Transverse colon (tissue), 4 donors: ENCODE measurements at regions not wholly inside any gene's neighbourhood (a gene's known extent, or its start where the extent isn't known, plus 50 kb on each side); places are given as distances from the start of the nearest gene placed in this dataset.
"Not testable (repeated sequence)": the region's sequence is repeated elsewhere in the genome, so short reads cannot be mapped to it uniquely, and the experiment has no call there.

Experiments
- DNase-seq: peaks from one replicate; pipeline ENCODE4 v3.0.0-alpha.2; 2019
- H3K27ac ChIP-seq, 4 donors: fragments of 200-600 bp; sonication (generic); 2 replicates each; pipeline ENCODE4 v1.5.1; 2016 to 2018; ENCODE audit warnings: inconsistent platforms in 4 of 4
- H3K27me3 ChIP-seq: fragments of 200-600 bp; sonication (generic); 2 replicates; pipeline ENCODE4 v1.5.1; 2017; ENCODE audit warnings: inconsistent platforms
- H3K36me3 ChIP-seq, 4 donors: fragments of 200-600 bp; sonication (generic); 2 replicates each; pipeline ENCODE4 v1.5.1; 2017 to 2019; ENCODE audit warnings: inconsistent platforms in 4 of 4
- H3K4me1 ChIP-seq, 4 donors: fragments of 200-600 bp; sonication (generic); 2 replicates each; pipeline ENCODE4 v1.5.1; 2017 to 2020; ENCODE audit warnings: inconsistent platforms in 4 of 4
- H3K4me3 ChIP-seq, 4 donors: fragments of 200-600 bp; sonication (generic); 1 replicate in 1 of 4; 2 replicates in 3 of 4; pipeline versions ENCODE4 v1.5.1 to v1.6.1; 2017 to 2019; ENCODE audit warnings: inconsistent platforms in 4 of 4
- H3K9me3 ChIP-seq, 2 donors: fragments of 200-600 bp; sonication (generic); 2 replicates each; pipeline ENCODE4 v1.5.1; 2017 to 2019; ENCODE audit warnings: inconsistent platforms in 2 of 2
- EP300 ChIP-seq: sonication (generic); formaldehyde crosslinking; IDR thresholded peaks from one replicate; pipeline ENCODE4 v1.6.1; 2017; ENCODE audit warnings: antibody characterized with exemption, low read depth
- POLR2A ChIP-seq: fragments of 450-650 bp; IDR thresholded peaks from one replicate; pipeline ENCODE4 v1.6.1; 2016; ENCODE audit warnings: antibody characterized with exemption, mild to moderate bottlenecking, moderate library complexity
- POLR2AphosphoS5 ChIP-seq, 3 donors: sonication (generic); formaldehyde crosslinking; IDR thresholded peaks; one replicate each; pipeline ENCODE4 v1.6.1; 2016; ENCODE audit warnings: antibody characterized with exemption in 3 of 3
- WGBS, 2 donors: methylation state at CpG; one replicate each; pipeline ENCODE4 v1.1.5; 2018; ENCODE audit warnings: low coverage in 1 of 2; 5-methylcytosine and 5-hydroxymethylcytosine counted together
- in situ Hi-C, 4 donors: fragments of 200-750 bp; cut with MboI; loops; one replicate each; pipeline versions ENCODE4 v1.15.0 to v1.15.1; 2017; ENCODE audit warnings: low sequenced_read_pairs in 3 of 4, low pct_ligation_motif_present in 1 of 4, low pct_unique_long_range_greater_than_20kb in 1 of 4
- intact Hi-C: fragments of 100-400 bp; cut with DNase I; formaldehyde crosslinking; loops from one replicate; pipeline ENCODE4 v1.15.1; 2023; ENCODE audit warnings: low total_unique reads
- TF ChIP-seq, protein P1 (sequence below), 5 experiments: fragments of 200-600 bp in 3 of 5; fragments of 450-650 bp in 2 of 5; sonication (generic) in 3 of 5; IDR thresholded peaks; 1 replicate in 2 of 5; 2 replicates in 3 of 5; pipeline ENCODE4 v1.5.1; 2016 to 2017; ENCODE audit warnings: antibody characterized with exemption in 5 of 5, inconsistent platforms in 3 of 5, mild to moderate bottlenecking in 2 of 5, moderate library complexity in 1 of 5

DNA sequence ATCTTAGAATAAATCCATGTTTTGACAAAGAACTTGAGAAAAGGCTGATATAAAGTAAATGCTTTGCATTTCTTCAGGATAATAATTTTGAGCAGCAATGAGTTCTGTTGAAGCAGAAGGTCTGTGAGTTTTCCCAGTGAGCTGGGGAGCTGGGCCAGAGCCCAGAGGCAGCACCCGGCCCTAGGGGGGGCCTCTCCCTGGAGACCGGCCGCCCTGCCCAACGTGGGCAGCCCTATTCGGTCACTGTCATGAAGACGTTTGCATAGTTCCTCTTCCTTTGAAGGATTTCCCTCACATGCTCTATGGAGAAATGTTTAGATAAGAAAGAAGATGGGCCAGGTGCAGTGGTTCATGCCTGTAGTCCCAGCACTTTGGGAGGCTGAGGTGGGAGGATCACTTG lies 404.8 kb downstream of the THBS2 start:
- intact Hi-C loops (no loop called here), in situ Hi-C loops (no loop called here)
- WGBS, 2 donors = 57% methylated on average over 6 of the region's 6 CpGs; no CpG with 5 or more reads in 1 of the 2 donors

DNA sequence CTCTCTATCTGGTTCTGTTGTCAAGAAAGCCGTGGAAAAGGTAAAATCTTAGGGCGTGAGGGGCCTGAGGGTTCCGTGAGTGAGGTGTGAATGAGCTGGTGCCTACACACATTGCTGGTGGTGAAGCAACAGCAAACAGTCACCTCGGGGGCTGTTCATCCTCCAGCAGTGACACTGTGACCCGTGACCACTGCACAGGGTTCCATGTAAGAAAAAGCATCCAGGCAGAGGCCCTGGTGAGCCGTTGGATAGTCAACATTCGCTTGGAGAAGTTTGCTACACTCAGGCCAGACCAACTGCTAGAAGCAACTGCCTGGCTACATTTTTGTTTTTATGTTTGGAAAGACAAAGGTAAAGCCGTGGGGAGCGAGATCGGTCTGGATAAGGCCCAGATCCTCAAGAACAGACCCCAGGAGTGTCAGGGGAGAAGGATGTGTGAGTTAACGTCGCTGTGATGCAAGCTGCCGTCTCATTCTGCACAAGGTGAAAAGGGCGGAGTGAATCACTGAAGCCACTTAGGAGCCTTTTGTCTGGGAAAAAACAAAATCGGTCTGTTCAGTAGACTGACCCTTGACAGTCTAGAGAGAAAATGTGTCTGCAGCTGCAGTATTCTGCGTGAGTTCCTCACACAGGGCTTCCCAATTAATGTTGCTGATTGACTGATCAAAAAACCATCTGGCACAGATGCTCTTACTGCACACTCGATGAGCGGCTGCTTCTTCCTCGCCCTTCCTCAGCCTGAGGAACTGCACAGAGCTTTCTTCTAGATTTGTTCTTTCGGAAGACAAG lies 404.0 kb downstream of the SMOC2 start:
- intact Hi-C loops (no loop called here), in situ Hi-C loops (no loop called here)
- Histone ChIP-seq H3K4me1 (no peaks in the 10 kb centered on the region), H3K9me3 (no peaks in the 10 kb centered on the region), H3K27me3 (no peaks in the 10 kb centered on the region), H3K36me3 (no peaks in the 10 kb centered on the region), H3K27ac (no peak overlapping the region), H3K4me3 (no peak overlapping the region)
- WGBS, 2 donors = 81 to 90% methylated on average over 8 to 20 of the region's 20 CpGs
- no peak for DNase-seq
- TF ChIP-seq POLR2AphosphoS5 (IDR thresholded peaks at IDR 0.05) = no peak
- TF ChIP-seq POLR2A = no peak
- TF ChIP-seq, protein P1, sequence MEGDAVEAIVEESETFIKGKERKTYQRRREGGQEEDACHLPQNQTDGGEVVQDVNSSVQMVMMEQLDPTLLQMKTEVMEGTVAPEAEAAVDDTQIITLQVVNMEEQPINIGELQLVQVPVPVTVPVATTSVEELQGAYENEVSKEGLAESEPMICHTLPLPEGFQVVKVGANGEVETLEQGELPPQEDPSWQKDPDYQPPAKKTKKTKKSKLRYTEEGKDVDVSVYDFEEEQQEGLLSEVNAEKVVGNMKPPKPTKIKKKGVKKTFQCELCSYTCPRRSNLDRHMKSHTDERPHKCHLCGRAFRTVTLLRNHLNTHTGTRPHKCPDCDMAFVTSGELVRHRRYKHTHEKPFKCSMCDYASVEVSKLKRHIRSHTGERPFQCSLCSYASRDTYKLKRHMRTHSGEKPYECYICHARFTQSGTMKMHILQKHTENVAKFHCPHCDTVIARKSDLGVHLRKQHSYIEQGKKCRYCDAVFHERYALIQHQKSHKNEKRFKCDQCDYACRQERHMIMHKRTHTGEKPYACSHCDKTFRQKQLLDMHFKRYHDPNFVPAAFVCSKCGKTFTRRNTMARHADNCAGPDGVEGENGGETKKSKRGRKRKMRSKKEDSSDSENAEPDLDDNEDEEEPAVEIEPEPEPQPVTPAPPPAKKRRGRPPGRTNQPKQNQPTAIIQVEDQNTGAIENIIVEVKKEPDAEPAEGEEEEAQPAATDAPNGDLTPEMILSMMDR (IDR thresholded peaks at IDR 0.05) = no peak
- TF ChIP-seq EP300 = no peak

More for the DNA sequence above, 404.8 kb downstream of the THBS2 start:
- TF ChIP-seq EP300 (no peak), POLR2A (no peak), POLR2AphosphoS5 (IDR thresholded peaks at IDR 0.05) (no peak)
- TF ChIP-seq, protein P1 (IDR thresholded peaks at IDR 0.05) = no peak
- Histone ChIP-seq H3K36me3 (no peaks in the 10 kb centered on the region), H3K4me3 (no peak overlapping the region), H3K4me1 (peaks cover 0 to 4% (median 0%) of the 10 kb centered on the region in 4 donors), H3K27me3 (no peaks in the 10 kb centered on the region), H3K9me3 (no peaks in the 10 kb centered on the region), H3K27ac (no peak overlapping the region)
- no peak for DNase-seq

DNA sequence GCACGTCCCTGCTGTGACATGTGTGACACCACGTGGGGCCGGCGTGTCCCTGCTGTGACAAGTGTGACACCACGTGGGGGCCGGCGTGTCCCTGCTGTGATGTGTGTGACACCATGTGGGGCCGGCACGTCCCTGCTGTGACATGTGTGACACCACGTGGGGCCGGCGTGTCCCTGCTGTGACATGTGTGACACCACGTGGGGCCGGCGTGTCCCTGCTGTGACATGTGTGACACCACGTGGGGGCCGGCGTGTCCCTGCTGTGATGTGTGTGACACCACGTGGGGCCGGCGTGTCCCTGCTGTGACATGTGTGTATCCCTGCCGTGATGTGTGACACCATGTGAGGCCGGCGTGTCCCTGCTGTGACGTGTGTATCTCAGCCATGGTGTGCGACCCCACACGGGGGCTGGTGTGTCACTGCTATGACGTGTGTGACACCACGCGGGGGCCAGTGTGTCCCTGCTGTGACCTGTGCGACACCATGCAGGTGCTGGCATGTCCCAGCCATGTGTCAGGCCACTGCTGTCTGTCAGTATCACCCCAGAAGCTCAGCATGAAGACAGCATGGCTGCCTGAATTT lies 401.7 kb downstream of the SMOC2 start:
- H3K4me1 ChIP-seq, DNase-seq, H3K27me3 ChIP-seq, H3K36me3 ChIP-seq, intact Hi-C loops, in situ Hi-C loops, H3K27ac ChIP-seq, H3K9me3 ChIP-seq, H3K4me3 ChIP-seq: not testable (repeated sequence)
- 94% methylated on average over 16 of the region's 31 CpGs; no CpG with 5 or more reads in 1 of the 2 donors for WGBS, 2 donors

DNA sequence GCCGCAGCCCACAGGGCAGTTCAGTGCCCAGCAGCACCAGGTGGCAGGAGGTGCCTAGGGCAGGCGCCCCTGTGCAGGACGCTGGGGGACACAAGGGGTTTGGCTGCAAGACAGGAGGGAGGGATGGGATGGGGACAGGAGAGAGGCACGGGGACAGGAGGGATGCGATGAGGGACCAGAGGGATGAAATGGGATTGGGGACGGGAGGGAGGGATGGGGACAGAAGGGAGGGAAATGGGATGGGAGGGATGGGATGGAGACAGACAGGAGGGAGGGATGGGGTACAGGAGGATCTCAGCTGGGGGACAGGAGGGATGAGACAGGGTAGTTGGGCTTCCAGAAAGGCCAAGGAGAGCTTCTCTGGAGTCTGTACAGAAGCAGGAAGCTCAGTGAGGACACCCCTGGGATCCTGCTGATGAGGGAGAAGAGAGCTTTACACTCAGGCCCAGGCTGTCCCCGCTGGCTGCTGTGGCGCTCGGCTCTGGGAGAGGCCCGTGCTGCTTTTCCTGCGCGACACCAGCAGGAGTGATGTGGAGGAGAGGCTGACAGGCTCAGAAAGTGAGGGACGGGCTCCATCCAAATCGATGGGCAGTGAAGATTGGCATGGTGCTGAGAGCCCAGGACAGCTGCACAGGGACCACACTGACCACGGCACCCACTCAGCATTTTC lies 400.8 kb downstream of the SMOC2 start:
- Histone ChIP-seq H3K27me3 (no peaks in the 10 kb centered on the region), H3K36me3 (no peaks in the 10 kb centered on the region), H3K9me3 (no peaks in the 10 kb centered on the region), H3K4me3 (no peak overlapping the region), H3K27ac (no peak overlapping the region), H3K4me1 (no peaks in the 10 kb centered on the region)
- intact Hi-C loops = no loop called here
- TF ChIP-seq, protein P1 (IDR thresholded peaks at IDR 0.05) = no peak
- no peak for TF ChIP-seq EP300
- no peak for TF ChIP-seq POLR2AphosphoS5 (IDR thresholded peaks at IDR 0.05)
- TF ChIP-seq POLR2A = no peak
- DNase-seq = no peak
- in situ Hi-C loops = no loop called here
- WGBS, 2 donors = 60 to 83% methylated on average over 2 to 15 of the region's 15 CpGs

DNA sequence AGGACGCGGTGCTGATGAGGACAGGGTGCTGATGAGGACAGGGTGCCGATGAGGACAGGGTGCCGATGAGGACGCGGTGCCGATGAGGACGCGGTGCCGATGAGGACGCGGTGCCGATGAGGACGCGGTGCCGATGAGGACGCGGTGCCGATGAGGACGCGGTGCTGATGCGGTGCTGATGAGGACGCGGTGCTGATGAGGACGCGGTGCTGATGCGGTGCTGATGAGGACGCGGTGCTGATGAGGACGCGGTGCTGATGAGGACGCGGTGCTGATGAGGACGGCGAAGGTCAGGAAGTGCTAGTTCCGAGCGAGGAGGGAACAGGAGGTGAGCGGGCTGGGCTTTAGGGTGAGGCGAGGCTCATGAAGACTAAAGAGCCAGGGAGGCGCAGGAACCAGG lies 399.9 kb downstream of the SMOC2 start:
- WGBS, 2 donors = 62 to 82% methylated on average over 32 to 37 of the region's 40 CpGs

DNA sequence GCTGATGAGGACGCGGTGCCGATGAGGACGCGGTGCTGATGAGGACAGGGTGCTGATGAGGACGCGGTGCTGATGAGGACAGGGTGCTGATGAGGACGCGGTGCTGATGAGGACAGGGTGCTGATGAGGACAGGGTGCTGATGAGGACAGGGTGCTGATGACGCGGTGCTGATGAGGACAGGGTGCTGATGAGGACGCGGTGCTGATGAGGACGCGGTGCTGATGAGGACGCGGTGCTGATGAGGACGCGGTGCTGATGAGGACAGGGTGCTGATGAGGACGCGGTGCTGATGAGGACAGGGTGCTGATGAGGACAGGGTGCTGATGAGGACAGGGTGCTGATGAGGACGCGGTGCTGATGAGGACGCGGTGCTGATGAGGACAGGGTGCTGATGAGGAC lies 399.3 kb downstream of the SMOC2 start:
- DNase-seq, H3K9me3 ChIP-seq, intact Hi-C loops, H3K36me3 ChIP-seq, H3K4me1 ChIP-seq, H3K27me3 ChIP-seq, H3K27ac ChIP-seq, H3K4me3 ChIP-seq, in situ Hi-C loops: not testable (repeated sequence)
- WGBS, 2 donors = 76% methylated on average over 8 of the region's 25 CpGs; no CpG with 5 or more reads in 1 of the 2 donors

More for the DNA sequence above, 399.9 kb downstream of the SMOC2 start:
- DNase-seq, H3K27me3 ChIP-seq, H3K9me3 ChIP-seq, H3K27ac ChIP-seq, H3K4me3 ChIP-seq, H3K4me1 ChIP-seq, in situ Hi-C loops, H3K36me3 ChIP-seq, intact Hi-C loops: not testable (repeated sequence)
